Psoas muscle (tissue), 7 donors: ENCODE measurements at regions not wholly inside any gene's neighbourhood (a gene's known extent, or its start where the extent isn't known, plus 50 kb on each side); places are given as distances from the start of the nearest gene placed in this dataset.

ENCODE experiments used
- ATAC-seq, 4 donors: fragments of 200-7000 bp; cut with Tn5 transposase; one replicate each; pipeline ENCODE4 v1.9.1; 2020; ENCODE audit warnings: moderate library complexity in 3 of 4, mild to moderate bottlenecking in 2 of 4
- DNase-seq, 2 donors: peaks; one replicate each; pipeline ENCODE4 v3.0.0-alpha.2; 2020
- H3K27ac ChIP-seq: fragments of 200-600 bp; one replicate; pipeline ENCODE4 v1.8.0; 2022
- H3K27me3 ChIP-seq, 3 donors: fragments of 200-600 bp in 1 of 3; one replicate each; pipeline versions ENCODE4 v1.6.1 to v1.8.0; 2013 to 2022; ENCODE audit warnings: low read length in 2 of 3, mild to moderate bottlenecking in 2 of 3, moderate library complexity in 1 of 3; ENCODE audit not compliant: insufficient read depth in 3 of 3
- H3K36me3 ChIP-seq, 2 donors: fragments of 200-600 bp in 1 of 2; one replicate each; pipeline versions ENCODE4 v1.6.1 to v1.8.0; 2013 to 2022; ENCODE audit warnings: low read depth in 1 of 2, mild to moderate bottlenecking in 1 of 2, moderate library complexity in 1 of 2; ENCODE audit not compliant: insufficient read depth in 1 of 2
- H3K4me1 ChIP-seq: fragments of 200-600 bp; one replicate; pipeline ENCODE4 v1.8.0; 2022
- H3K4me3 ChIP-seq: fragments of 200-600 bp; one replicate; pipeline ENCODE4 v1.8.0; 2022; ENCODE audit warnings: mild to moderate bottlenecking
- H3K9me3 ChIP-seq: fragments of 200-600 bp; one replicate; pipeline ENCODE4 v1.8.0; 2022
- WGBS, 3 donors: extraction: QIAGEN DNeasy Blood & Tissue Kit; methylation state at CpG; one replicate each; pipeline versions ENCODE4 v1.1.6 to v1.1.7; 2013; 5-methylcytosine and 5-hydroxymethylcytosine counted together
- intact Hi-C, 2 donors: fragments of 100-400 bp; cut with DNase I; formaldehyde crosslinking; loops; one replicate each; pipeline versions ENCODE4 v1.11.0 to v1.14.2; 2022
- TF ChIP-seq, protein P1 (sequence below): fragments of 200-600 bp; IDR thresholded peaks from one replicate; pipeline ENCODE4 v1.8.0; 2022; ENCODE audit warnings: antibody characterized with exemption
- donor health status: healthy with polysubstance abuse.
- donor health status: DM: no; HTN: no; CAD: no; lungs with moderate emphysema.
- donor health status: Bipolar disorder and iron deficiency.
- donor health status: healthy.
- donor health status: DM: yes; HTN: yes; CAD: no.
- donor health status: DM: no; HTN: no; CAD: no.
- donor health status: DM: yes; HTN: yes; CAD: no.

DNA sequence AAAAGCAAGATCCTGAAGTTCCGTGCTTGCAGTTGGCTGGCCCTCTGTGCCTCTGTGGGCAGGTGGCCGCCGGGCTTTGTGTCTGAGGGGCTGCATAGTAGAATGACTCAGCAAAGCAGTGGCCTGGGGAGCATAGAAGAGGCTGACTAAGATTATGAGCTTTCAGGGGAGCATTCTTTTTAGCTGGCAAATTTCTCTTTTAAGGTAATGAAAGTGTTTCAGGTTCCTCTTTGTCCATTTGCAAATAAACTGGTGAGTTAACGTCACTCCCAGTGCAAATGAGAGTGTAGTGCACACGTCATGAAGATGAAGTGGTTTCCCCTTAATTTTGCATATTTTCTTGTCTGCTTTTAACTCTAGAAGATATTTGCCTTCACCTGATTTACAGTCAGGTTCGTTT lies 98.6 kb downstream of the BCL2L11 start:
- no peaks in the 10 kb centered on the region for H3K4me1 ChIP-seq
- H3K4me3 ChIP-seq = no peak overlapping the region
- no peak overlapping the region for H3K27ac ChIP-seq
- DNase-seq = no peak
- no peak for ATAC-seq
- H3K27me3 ChIP-seq = no peaks in the 10 kb centered on the region
- WGBS, 3 donors = 60 to 78% (median 65%) methylated on average over 6 of the region's 6 CpGs
- TF ChIP-seq, protein P1, sequence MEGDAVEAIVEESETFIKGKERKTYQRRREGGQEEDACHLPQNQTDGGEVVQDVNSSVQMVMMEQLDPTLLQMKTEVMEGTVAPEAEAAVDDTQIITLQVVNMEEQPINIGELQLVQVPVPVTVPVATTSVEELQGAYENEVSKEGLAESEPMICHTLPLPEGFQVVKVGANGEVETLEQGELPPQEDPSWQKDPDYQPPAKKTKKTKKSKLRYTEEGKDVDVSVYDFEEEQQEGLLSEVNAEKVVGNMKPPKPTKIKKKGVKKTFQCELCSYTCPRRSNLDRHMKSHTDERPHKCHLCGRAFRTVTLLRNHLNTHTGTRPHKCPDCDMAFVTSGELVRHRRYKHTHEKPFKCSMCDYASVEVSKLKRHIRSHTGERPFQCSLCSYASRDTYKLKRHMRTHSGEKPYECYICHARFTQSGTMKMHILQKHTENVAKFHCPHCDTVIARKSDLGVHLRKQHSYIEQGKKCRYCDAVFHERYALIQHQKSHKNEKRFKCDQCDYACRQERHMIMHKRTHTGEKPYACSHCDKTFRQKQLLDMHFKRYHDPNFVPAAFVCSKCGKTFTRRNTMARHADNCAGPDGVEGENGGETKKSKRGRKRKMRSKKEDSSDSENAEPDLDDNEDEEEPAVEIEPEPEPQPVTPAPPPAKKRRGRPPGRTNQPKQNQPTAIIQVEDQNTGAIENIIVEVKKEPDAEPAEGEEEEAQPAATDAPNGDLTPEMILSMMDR = no peak
- no peaks in the 10 kb centered on the region for H3K36me3 ChIP-seq
- intact Hi-C loops = no loop called here
- H3K9me3 ChIP-seq = peaks cover 6% of the 10 kb centered on the region

DNA sequence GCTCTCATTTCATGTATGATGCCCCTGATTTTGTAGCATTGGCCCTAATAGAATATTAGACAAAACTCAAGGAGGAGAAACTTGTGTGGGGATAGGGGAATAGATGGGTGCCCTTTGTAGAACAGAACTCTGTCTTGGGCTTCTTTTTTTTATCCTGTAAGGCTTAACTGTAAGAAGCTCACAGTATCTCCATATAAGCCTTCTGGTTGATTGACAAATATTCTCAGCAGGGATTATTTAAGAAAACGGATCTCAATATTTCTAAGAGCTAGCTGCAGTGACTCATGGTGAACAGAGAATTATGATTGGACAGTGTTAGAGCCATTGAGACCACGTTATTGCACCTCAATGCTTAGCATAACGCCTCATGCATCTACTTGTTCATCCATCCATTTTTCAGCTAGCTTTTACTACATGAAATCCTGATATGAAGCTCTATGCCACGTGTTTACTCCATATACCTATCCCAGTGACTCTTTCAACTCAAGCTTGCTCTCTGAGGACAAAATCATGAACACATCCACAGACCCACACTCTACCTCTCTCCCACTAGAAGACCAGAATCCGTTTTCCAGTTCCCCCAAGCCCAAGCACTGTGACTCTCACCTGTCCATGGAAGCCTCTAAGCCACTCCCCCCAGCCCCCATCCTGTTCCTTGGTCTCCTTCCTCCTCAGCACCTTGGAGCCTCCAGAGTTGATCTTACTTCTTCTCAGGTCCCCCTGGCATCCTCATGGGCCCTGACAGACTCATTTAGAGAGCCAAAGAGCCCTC lies 99.2 kb downstream of the BCL2L11 start:
- WGBS, 3 donors = 88 to 95% (median 91%) methylated on average over 5 of the region's 5 CpGs
- Histone ChIP-seq H3K27me3 (no peaks in the 10 kb centered on the region), H3K9me3 (no peaks in the 10 kb centered on the region), H3K4me3 (no peak overlapping the region), H3K36me3 (no peaks in the 10 kb centered on the region), H3K4me1 (no peaks in the 10 kb centered on the region), H3K27ac (no peak overlapping the region)
- DNase-seq (no peak), ATAC-seq (no peak)
- intact Hi-C loops = no loop called here
- TF ChIP-seq, protein P1 = no peak

- Histone ChIP-seq H3K27ac (no peak overlapping the region), H3K4me1 (no peaks in the 10 kb centered on the region), H3K4me3 (no peak overlapping the region), H3K27me3 (no peaks in the 10 kb centered on the region), H3K9me3 (no peaks in the 10 kb centered on the region), H3K36me3 (no peaks in the 10 kb centered on the region)
- ATAC-seq = no peak
- 81 to 100% (median 98%) methylated on average over 1 of the region's 1 CpG for WGBS, 3 donors
- TF ChIP-seq, protein P1 = no peak
- DNase-seq = no peak
- intact Hi-C loops = no loop called here
These were observed 100.2 kb downstream of the BCL2L11 start for GRCh38 chr2:111220962-111221361.

DNA sequence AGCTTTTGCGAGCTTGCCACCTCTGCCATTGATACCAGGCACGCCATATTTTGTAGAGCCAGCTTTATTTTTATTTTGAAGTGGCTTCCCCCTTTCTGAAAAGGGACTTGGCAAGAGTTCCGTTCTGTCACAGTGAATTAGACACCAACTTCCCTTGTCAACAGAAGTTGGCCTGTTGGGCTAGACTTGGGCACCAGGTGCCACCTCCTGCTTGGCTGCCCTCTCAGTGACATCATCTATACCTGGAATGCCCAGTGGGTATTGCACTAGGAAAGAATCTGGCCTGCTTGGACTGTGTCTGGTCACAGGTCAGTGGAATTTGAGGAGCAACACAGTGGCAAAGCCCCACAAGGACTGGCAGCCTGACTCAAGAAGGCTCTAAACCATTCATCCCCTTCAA lies 101.0 kb downstream of the BCL2L11 start:
- ATAC-seq (no peak), DNase-seq (no peak)
- Histone ChIP-seq H3K4me3 (no peak overlapping the region), H3K9me3 (no peaks in the 10 kb centered on the region), H3K27me3 (no peaks in the 10 kb centered on the region), H3K27ac (no peak overlapping the region), H3K36me3 (no peaks in the 10 kb centered on the region), H3K4me1 (no peaks in the 10 kb centered on the region)
- TF ChIP-seq, protein P1 = no peak
- intact Hi-C loops = no loop called here
- WGBS, 3 donors = 54 to 55% (median 55%) methylated on average over 3 of the region's 3 CpGs
